Liver (tissue), 8 donors: ENCODE measurements at regions not wholly inside any gene's neighbourhood (a gene's known extent, or its start where the extent isn't known, plus 50 kb on each side); places are given as distances from the start of the nearest gene placed in this dataset.

ENCODE experiments used
- DNase-seq: peaks from one replicate; pipeline ENCODE4 v3.0.0-alpha.2; 2017; ENCODE audit warnings: low spot score
- H3K27ac ChIP-seq, 2 donors: one replicate each; pipeline ENCODE4 v1.7.0; 2013; ENCODE audit warnings: inconsistent platforms in 2 of 2, low read length in 2 of 2, control low read depth in 1 of 2, low read depth in 1 of 2, mild to moderate bottlenecking in 1 of 2
- H3K27me3 ChIP-seq, 4 donors: one replicate each; pipeline versions ENCODE4 v1.6.1 to v1.7.0; 2013; ENCODE audit warnings: low read length in 3 of 4, inconsistent platforms in 1 of 4, mild to moderate bottlenecking in 1 of 4, moderate library complexity in 1 of 4; ENCODE audit not compliant: control insufficient read depth in 4 of 4, insufficient read depth in 4 of 4
- H3K36me3 ChIP-seq, 4 donors: one replicate each; pipeline versions ENCODE4 v1.6.1 to v1.7.0; 2013; ENCODE audit warnings: low read length in 3 of 4, mild to moderate bottlenecking in 3 of 4, low read depth in 1 of 4, moderate library complexity in 1 of 4; ENCODE audit not compliant: control insufficient read depth in 4 of 4, insufficient read depth in 3 of 4
- H3K4me1 ChIP-seq, 4 donors: one replicate each; pipeline versions ENCODE4 v1.6.1 to v1.7.0; 2013; ENCODE audit warnings: low read length in 3 of 4, mild to moderate bottlenecking in 3 of 4, moderate library complexity in 1 of 4; ENCODE audit not compliant: control insufficient read depth in 4 of 4, insufficient read depth in 4 of 4
- H3K4me3 ChIP-seq, 3 donors: one replicate each; pipeline versions ENCODE4 v1.6.1 to v1.7.0; 2013; ENCODE audit warnings: low read length in 3 of 3, control low read depth in 1 of 3, low read depth in 1 of 3, mild to moderate bottlenecking in 1 of 3
- H3K9ac ChIP-seq, 2 donors: one replicate each; pipeline ENCODE4 v1.7.0; 2013; ENCODE audit warnings: low read length in 2 of 2, mild to moderate bottlenecking in 2 of 2, moderate library complexity in 2 of 2, control low read depth in 1 of 2, low read depth in 1 of 2
- H3K9me3 ChIP-seq, 4 donors: one replicate each; pipeline versions ENCODE4 v1.6.1 to v1.7.0; 2013; ENCODE audit warnings: low read length in 3 of 4; ENCODE audit not compliant: control insufficient read depth in 4 of 4
- EGR1 ChIP-seq, 2 donors: IDR thresholded peaks; 2 replicates each; pipeline ENCODE4 v1.6.1; 2016 to 2018; ENCODE audit warnings: antibody characterized with exemption in 2 of 2, low read depth in 2 of 2
- FOXA1 ChIP-seq: IDR thresholded peaks from 2 replicates; pipeline ENCODE4 v1.6.1; 2016; ENCODE audit warnings: antibody characterized with exemption
- FOXA2 ChIP-seq: IDR thresholded peaks from 2 replicates; pipeline ENCODE4 v1.6.1; 2016; ENCODE audit warnings: antibody characterized with exemption
- GABPA ChIP-seq, 2 donors: IDR thresholded peaks in 1 of 2; conservative IDR thresholded peaks in 1 of 2; 2 replicates each; pipeline ENCODE4 v1.6.1; 2016; ENCODE audit warnings: antibody characterized with exemption in 2 of 2, mild to moderate bottlenecking in 1 of 2, moderate library complexity in 1 of 2
- HNF4A ChIP-seq, 2 donors: conservative IDR thresholded peaks; 2 replicates each; pipeline ENCODE4 v1.6.1; 2016; ENCODE audit warnings: antibody characterized with exemption in 2 of 2, mild to moderate bottlenecking in 2 of 2
- HNF4G ChIP-seq: IDR thresholded peaks from 2 replicates; pipeline ENCODE4 v1.6.1; 2016; ENCODE audit warnings: antibody characterized with exemption
- JUND ChIP-seq, 2 donors: IDR thresholded peaks; 2 replicates each; pipeline ENCODE4 v1.6.1; 2016; ENCODE audit warnings: antibody characterized with exemption in 2 of 2
- NR2F2 ChIP-seq: IDR thresholded peaks from 2 replicates; pipeline ENCODE4 v1.6.1; 2016; ENCODE audit warnings: antibody characterized with exemption
- RXRA ChIP-seq, 2 donors: IDR thresholded peaks; 2 replicates each; pipeline ENCODE4 v1.6.1; 2017 to 2018; ENCODE audit warnings: antibody characterized with exemption in 2 of 2, mild to moderate bottlenecking in 1 of 2
- SP1 ChIP-seq: IDR thresholded peaks from 2 replicates; pipeline ENCODE4 v1.6.1; 2018; ENCODE audit warnings: antibody characterized with exemption, mild to moderate bottlenecking
- TAF1 ChIP-seq: conservative IDR thresholded peaks from 2 replicates; pipeline ENCODE4 v1.6.1; 2016; ENCODE audit warnings: antibody characterized with exemption, mild to moderate bottlenecking
- YY1 ChIP-seq: IDR thresholded peaks from 2 replicates; pipeline ENCODE4 v1.6.1; 2016; ENCODE audit warnings: antibody characterized with exemption, mild to moderate bottlenecking
- WGBS: extraction: QIAGEN DNeasy Blood & Tissue Kit; methylation state at CpG from one replicate; pipeline ENCODE4 v1.1.7; 2013; 5-methylcytosine and 5-hydroxymethylcytosine counted together
- TF ChIP-seq, protein P1 (sequence below): IDR thresholded peaks from 2 replicates; pipeline ENCODE4 v1.6.1; 2016; ENCODE audit warnings: antibody characterized with exemption
- TF ChIP-seq, protein P2 (sequence below): IDR thresholded peaks from 2 replicates; pipeline ENCODE4 v1.6.1; 2016; ENCODE audit warnings: antibody characterized with exemption, mild to moderate bottlenecking
- TF ChIP-seq, protein P3 (sequence below): fragments of 150-350 bp; IDR thresholded peaks from 2 replicates; pipeline ENCODE4 v1.5.1; 2017; ENCODE audit warnings: improper control_type of control experiment, low read depth, low read length; ENCODE audit not compliant: missing input control
- TF ChIP-seq, protein P4 (sequence below): IDR thresholded peaks from 2 replicates; pipeline ENCODE4 v1.6.1; 2016; ENCODE audit warnings: antibody characterized with exemption
- TF ChIP-seq, protein P5 (sequence below): IDR thresholded peaks from 2 replicates; pipeline ENCODE4 v1.6.1; 2016; ENCODE audit warnings: antibody characterized with exemption
- donor health status: healthy.
- donor health status: healthy.
- donor health status: healthy.
- donor health status: healthy.
- donor health status: healthy.

DNA sequence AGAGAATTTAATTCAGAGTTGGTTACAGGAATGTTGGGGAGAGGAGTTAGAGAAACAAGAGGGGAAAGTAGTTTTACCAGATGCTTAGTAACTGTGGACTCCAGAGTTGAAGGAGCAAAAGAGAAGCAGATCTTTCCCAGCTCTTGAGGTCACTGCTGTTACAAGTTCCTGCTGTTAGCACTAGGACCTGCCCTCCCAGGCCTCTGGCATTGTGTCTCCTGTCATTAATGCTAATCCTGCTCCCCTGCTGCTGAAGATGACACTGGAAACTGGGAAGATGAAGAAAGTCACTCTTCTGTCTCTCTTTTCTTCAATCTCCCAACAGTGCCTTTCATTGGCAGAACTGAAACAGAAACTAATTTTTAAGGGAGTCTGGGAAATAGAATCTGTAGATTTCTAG lies 845.6 kb downstream of the ADGRL2 start:
- no peaks in the 10 kb centered on the region for H3K27me3 ChIP-seq
- H3K9me3 ChIP-seq = no peaks in the 10 kb centered on the region
- no peaks in the 10 kb centered on the region for H3K36me3 ChIP-seq
- no peak overlapping the region for H3K4me3 ChIP-seq
- H3K9ac ChIP-seq = no peak overlapping the region
- no peak overlapping the region for H3K27ac ChIP-seq
- no peaks in the 10 kb centered on the region for H3K4me1 ChIP-seq
- no peak for DNase-seq
- TF ChIP-seq, protein P1, sequence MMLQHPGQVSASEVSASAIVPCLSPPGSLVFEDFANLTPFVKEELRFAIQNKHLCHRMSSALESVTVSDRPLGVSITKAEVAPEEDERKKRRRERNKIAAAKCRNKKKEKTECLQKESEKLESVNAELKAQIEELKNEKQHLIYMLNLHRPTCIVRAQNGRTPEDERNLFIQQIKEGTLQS = no peak
- TF ChIP-seq GABPA (IDR thresholded peaks at IDR 0.05 in 1 of 2, conservative IDR thresholded peaks at IDR 0.05 in 1 of 2) = no peak
- TF ChIP-seq HNF4A (conservative IDR thresholded peaks at IDR 0.05) = no peak
- no peak for TF ChIP-seq EGR1 (IDR thresholded peaks at IDR 0.05; ENCODE audit: low read depth in 2 of 2)
- TF ChIP-seq FOXA2 = no peak

DNA sequence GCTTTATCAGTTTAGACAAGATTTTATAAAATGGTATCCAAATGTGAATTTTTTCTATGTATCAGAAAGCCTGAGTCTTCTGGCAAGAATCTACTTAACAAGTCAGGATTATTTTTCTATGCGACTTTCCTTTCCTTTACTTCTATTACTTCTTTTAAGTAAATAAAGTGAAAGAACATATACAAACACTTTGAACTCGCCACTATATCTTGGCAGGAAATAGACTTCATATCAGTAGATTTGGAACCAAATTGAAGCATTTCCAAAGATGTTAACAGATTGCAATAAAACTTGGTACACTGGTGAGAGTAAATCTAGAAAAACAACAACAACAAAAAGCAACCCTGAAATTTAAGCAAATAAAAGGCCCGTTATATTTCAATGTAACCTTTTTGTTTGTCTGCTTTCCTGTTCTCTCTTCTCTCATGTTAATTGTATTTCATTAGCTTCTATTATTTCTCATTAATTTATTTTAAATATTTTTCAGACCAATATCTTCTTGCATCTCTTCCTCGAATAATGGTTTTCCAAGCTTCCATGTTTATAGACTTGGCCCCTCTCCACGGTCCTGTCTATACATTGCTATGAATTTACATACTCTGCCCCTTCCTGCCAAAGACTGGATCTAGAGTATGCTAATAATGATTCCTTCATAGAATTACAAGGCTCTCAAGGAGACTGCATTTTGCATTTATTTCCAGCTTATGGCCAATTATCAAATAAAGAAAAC lies 843.6 kb downstream of the ADGRL2 start:
- DNase-seq = no peak
- no peak overlapping the region for H3K4me3 ChIP-seq
- no peak overlapping the region for H3K9ac ChIP-seq
- no peaks in the 10 kb centered on the region for H3K27me3 ChIP-seq
- no peak overlapping the region for H3K27ac ChIP-seq
- no peak for TF ChIP-seq HNF4A (conservative IDR thresholded peaks at IDR 0.05)
- TF ChIP-seq FOXA1 = no peak
- no peak for TF ChIP-seq NR2F2
- no peak for TF ChIP-seq HNF4G
- no peak for TF ChIP-seq RXRA (IDR thresholded peaks at IDR 0.05)
- TF ChIP-seq SP1 = no peak
- TF ChIP-seq, protein P1 = no peak
- TF ChIP-seq TAF1 = no peak
- TF ChIP-seq, protein P2, sequence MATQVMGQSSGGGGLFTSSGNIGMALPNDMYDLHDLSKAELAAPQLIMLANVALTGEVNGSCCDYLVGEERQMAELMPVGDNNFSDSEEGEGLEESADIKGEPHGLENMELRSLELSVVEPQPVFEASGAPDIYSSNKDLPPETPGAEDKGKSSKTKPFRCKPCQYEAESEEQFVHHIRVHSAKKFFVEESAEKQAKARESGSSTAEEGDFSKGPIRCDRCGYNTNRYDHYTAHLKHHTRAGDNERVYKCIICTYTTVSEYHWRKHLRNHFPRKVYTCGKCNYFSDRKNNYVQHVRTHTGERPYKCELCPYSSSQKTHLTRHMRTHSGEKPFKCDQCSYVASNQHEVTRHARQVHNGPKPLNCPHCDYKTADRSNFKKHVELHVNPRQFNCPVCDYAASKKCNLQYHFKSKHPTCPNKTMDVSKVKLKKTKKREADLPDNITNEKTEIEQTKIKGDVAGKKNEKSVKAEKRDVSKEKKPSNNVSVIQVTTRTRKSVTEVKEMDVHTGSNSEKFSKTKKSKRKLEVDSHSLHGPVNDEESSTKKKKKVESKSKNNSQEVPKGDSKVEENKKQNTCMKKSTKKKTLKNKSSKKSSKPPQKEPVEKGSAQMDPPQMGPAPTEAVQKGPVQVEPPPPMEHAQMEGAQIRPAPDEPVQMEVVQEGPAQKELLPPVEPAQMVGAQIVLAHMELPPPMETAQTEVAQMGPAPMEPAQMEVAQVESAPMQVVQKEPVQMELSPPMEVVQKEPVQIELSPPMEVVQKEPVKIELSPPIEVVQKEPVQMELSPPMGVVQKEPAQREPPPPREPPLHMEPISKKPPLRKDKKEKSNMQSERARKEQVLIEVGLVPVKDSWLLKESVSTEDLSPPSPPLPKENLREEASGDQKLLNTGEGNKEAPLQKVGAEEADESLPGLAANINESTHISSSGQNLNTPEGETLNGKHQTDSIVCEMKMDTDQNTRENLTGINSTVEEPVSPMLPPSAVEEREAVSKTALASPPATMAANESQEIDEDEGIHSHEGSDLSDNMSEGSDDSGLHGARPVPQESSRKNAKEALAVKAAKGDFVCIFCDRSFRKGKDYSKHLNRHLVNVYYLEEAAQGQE = no peak
- TF ChIP-seq, protein P3, sequence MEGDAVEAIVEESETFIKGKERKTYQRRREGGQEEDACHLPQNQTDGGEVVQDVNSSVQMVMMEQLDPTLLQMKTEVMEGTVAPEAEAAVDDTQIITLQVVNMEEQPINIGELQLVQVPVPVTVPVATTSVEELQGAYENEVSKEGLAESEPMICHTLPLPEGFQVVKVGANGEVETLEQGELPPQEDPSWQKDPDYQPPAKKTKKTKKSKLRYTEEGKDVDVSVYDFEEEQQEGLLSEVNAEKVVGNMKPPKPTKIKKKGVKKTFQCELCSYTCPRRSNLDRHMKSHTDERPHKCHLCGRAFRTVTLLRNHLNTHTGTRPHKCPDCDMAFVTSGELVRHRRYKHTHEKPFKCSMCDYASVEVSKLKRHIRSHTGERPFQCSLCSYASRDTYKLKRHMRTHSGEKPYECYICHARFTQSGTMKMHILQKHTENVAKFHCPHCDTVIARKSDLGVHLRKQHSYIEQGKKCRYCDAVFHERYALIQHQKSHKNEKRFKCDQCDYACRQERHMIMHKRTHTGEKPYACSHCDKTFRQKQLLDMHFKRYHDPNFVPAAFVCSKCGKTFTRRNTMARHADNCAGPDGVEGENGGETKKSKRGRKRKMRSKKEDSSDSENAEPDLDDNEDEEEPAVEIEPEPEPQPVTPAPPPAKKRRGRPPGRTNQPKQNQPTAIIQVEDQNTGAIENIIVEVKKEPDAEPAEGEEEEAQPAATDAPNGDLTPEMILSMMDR = no peak
- no peak for TF ChIP-seq GABPA (IDR thresholded peaks at IDR 0.05 in 1 of 2, conservative IDR thresholded peaks at IDR 0.05 in 1 of 2)
- TF ChIP-seq YY1 = no peak
- TF ChIP-seq FOXA2 = no peak
- no peak for TF ChIP-seq EGR1 (IDR thresholded peaks at IDR 0.05; ENCODE audit: low read depth in 2 of 2)
- TF ChIP-seq, protein P4, sequence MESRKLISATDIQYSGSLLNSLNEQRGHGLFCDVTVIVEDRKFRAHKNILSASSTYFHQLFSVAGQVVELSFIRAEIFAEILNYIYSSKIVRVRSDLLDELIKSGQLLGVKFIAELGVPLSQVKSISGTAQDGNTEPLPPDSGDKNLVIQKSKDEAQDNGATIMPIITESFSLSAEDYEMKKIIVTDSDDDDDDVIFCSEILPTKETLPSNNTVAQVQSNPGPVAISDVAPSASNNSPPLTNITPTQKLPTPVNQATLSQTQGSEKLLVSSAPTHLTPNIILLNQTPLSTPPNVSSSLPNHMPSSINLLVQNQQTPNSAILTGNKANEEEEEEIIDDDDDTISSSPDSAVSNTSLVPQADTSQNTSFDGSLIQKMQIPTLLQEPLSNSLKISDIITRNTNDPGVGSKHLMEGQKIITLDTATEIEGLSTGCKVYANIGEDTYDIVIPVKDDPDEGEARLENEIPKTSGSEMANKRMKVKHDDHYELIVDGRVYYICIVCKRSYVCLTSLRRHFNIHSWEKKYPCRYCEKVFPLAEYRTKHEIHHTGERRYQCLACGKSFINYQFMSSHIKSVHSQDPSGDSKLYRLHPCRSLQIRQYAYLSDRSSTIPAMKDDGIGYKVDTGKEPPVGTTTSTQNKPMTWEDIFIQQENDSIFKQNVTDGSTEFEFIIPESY = no peak
- TF ChIP-seq, protein P5, sequence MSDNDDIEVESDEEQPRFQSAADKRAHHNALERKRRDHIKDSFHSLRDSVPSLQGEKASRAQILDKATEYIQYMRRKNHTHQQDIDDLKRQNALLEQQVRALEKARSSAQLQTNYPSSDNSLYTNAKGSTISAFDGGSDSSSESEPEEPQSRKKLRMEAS = no peak
- no peak for TF ChIP-seq JUND (IDR thresholded peaks at IDR 0.05)
- WGBS = 82% methylated on average over 5 of the region's 5 CpGs
- no peaks in the 10 kb centered on the region for H3K9me3 ChIP-seq
- no peaks in the 10 kb centered on the region for H3K36me3 ChIP-seq
- H3K4me1 ChIP-seq = no peaks in the 10 kb centered on the region
